ENCODE measurements at regions not wholly inside any gene's neighbourhood (a gene's known extent, or its start where the extent isn't known, plus 50 kb on each side); places are given as distances from the start of the nearest gene placed in this dataset.

DNA sequence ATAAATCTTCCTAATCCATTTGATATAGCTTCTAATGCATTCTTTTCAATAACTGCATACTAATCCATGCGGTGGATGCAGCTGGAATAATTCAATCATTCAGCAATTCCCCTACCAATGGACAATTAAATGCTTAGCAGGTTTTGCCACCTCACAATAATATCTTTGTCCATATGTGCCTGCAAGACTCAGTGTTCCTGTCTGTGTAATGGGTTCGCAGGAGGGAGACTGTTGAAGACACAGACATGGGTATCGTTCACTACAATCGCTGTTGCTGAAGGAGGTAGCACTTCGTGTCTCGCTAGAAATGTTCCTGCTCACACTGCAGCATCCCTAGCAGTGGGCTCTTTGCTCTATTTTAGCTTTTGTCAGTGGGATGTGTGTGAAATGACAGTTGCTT is 214.4 kb downstream of the MED10 start:
- Histone ChIP-seq H2BK12ac (ENCODE audit: low read depth, low read length) (no peak overlapping the region), H3K4me2 (ENCODE audit: insufficient read depth in 1 of 2, low read depth in 2 of 2, low read length in 2 of 2) (no peak overlapping the region), H3K4me1 (replicated peaks in 1 of 4; ENCODE audit: control insufficient read depth in 3 of 4, insufficient read depth in 4 of 4, low read length in 3 of 4) (peaks cover 0 to 3% (median 2%) of the 10 kb centered on the region in 4 experiments; a peak in 1 of 7 replicates), H3K36me3 (ENCODE audit: control insufficient read depth in 2 of 4, insufficient read depth in 4 of 4, low read length in 3 of 4) (no peaks in the 10 kb centered on the region), H2AFZ (ENCODE audit: low read length) (no peak overlapping the region), H3K27ac (ENCODE audit: low read depth, low read length) (no peak overlapping the region), H3K18ac (ENCODE audit: extremely low read depth, low read length) (no peak overlapping the region), H3K4me3 (ENCODE audit: extremely low read depth in 1 of 4, insufficient read depth in 2 of 4, low read depth in 3 of 4, low read length in 4 of 4) (no peak overlapping the region), H3K56ac (replicated peaks; ENCODE audit: insufficient read length, low read depth, low read length) (no peak overlapping the region), H3K23me2 (ENCODE audit: low read depth, low read length) (no peaks in the 10 kb centered on the region), H3K14ac (ENCODE audit: insufficient read length) (no peak overlapping the region), H2BK15ac (ENCODE audit: low read length) (no peak overlapping the region), H3K79me1 (ENCODE audit: low read depth, low read length) (no peaks in the 10 kb centered on the region), H3K9me3 (ENCODE audit: insufficient read depth in 2 of 2, low read depth in 1 of 2, low read length in 1 of 2) (no peaks in the 10 kb centered on the region), H2BK120ac (replicated peaks; ENCODE audit: low read depth, low read length) (no peak overlapping the region), H4K91ac (replicated peaks; ENCODE audit: insufficient read length, low read length) (no peak overlapping the region), H3K4ac (replicated peaks; ENCODE audit: insufficient read length, low read depth, low read length) (no peak overlapping the region), H4K8ac (ENCODE audit: extremely low read depth, insufficient read depth, low read length) (no peak overlapping the region), H3K79me2 (ENCODE audit: control insufficient read depth in 1 of 2, insufficient read depth in 2 of 2, low read length in 2 of 2) (no peaks in the 10 kb centered on the region), H3K9ac (replicated peaks in 1 of 4; ENCODE audit: extremely low read depth in 1 of 4, low read depth in 3 of 4, low read length in 3 of 4) (no peak overlapping the region), H4K5ac (ENCODE audit: insufficient read length, low read depth, low read length) (no peak overlapping the region), H4K20me1 (replicated peaks in 1 of 2; ENCODE audit: control insufficient read depth in 1 of 2, insufficient read depth in 2 of 2, low read length in 2 of 2) (no peaks in the 10 kb centered on the region), H2BK20ac (ENCODE audit: low read length) (no peak overlapping the region), H3K27me3 (replicated peaks in 1 of 4; ENCODE audit: control insufficient read depth in 3 of 4, extremely low read depth in 1 of 4, insufficient read depth in 3 of 4, low read length in 3 of 4) (no peaks in the 10 kb centered on the region), H3K23ac (ENCODE audit: insufficient read length) (no peak overlapping the region), H2BK5ac (ENCODE audit: low read depth, low read length) (no peak overlapping the region), H2AK5ac (ENCODE audit: low read depth, low read length) (no peak overlapping the region)
- ChIA-PET POLR2A (ENCODE audit: partially characterized antibody) (no interaction called here), CTCF (ENCODE audit: partially characterized antibody) (interaction anchor here (1.0 kb wide), 1 partner anchor 40 kb away, joined by 3 read pairs; no protein-coding TSS in a partner anchor)
- DNase-seq (ENCODE audit: low read depth in 1 of 2, low spot score in 2 of 2) (no peak), FAIRE-seq (no peak)
- 93% methylated on average over 6 of the region's 6 CpGs; no CpG with 5 or more reads in 1 of the 2 experiments for WGBS, 2 experiments (ENCODE audit: extremely low coverage in 1 of 2, insufficient coverage in 1 of 2, insufficient read length in 1 of 2, insufficient replicate concordance in 2 of 2, low coverage in 1 of 2, low lambda C conversion rate in 2 of 2, missing lambda C conversion rate in 1 of 2)
- TF ChIP-seq BACH1 (IDR thresholded peaks at IDR 0.05; ENCODE audit: low read length) (no peak), KDM1A (IDR thresholded peaks at IDR 0.05; ENCODE audit: borderline replicate concordance, low read length) (peak; percentile 89)

Data from H1 (cell line).